Transverse colon (tissue), 4 donors: ENCODE measurements at regions not wholly inside any gene's neighbourhood (a gene's known extent, or its start where the extent isn't known, plus 50 kb on each side); places are given as distances from the start of the nearest gene placed in this dataset.

ENCODE experiments used
- CTCF ChIP-seq, 5 experiments: fragments of 200-600 bp in 3 of 5; fragments of 450-650 bp in 2 of 5; sonication (generic) in 3 of 5; IDR thresholded peaks; 1 replicate in 2 of 5; 2 replicates in 3 of 5; pipeline ENCODE4 v1.5.1; 2016 to 2017; ENCODE audit warnings: antibody characterized with exemption in 5 of 5, inconsistent platforms in 3 of 5, mild to moderate bottlenecking in 2 of 5, moderate library complexity in 1 of 5
- POLR2A ChIP-seq: fragments of 450-650 bp; IDR thresholded peaks from one replicate; pipeline ENCODE4 v1.6.1; 2016; ENCODE audit warnings: antibody characterized with exemption, mild to moderate bottlenecking, moderate library complexity
- POLR2AphosphoS5 ChIP-seq, 3 donors: sonication (generic); formaldehyde crosslinking; IDR thresholded peaks; one replicate each; pipeline ENCODE4 v1.6.1; 2016; ENCODE audit warnings: antibody characterized with exemption in 3 of 3

- TF ChIP-seq POLR2AphosphoS5 (IDR thresholded peaks at IDR 0.05) (no peak), POLR2A (no peak), CTCF (IDR thresholded peaks at IDR 0.05) (no peak)
Measured at GRCh38 chr5:61907995-61908394, 398.0 kb upstream of the KIF2A start.
